ENCODE measurements at regions not wholly inside any gene's neighbourhood (a gene's known extent, or its start where the extent isn't known, plus 50 kb on each side); places are given as distances from the start of the nearest gene placed in this dataset.
"Not testable (repeated sequence)": the region's sequence is repeated elsewhere in the genome, so short reads cannot be mapped to it uniquely, and the experiment has no call there.

- DNase-seq (ENCODE audit: low read depth); H3K4me3 ChIP-seq (ENCODE audit: low read length): not testable (repeated sequence)
These were observed 59.8 kb upstream of the LPGAT1 start for GRCh38 chr1:211890091-211890995.

GRCh38 chr1:211889307-211890090 is 58.9 kb upstream of the LPGAT1 start:
- DNase-seq (ENCODE audit: low read depth); H3K4me3 ChIP-seq (ENCODE audit: low read length): not testable (repeated sequence)

GRCh38 chr1:211886551-211886950 is 56.0 kb upstream of the LPGAT1 start:
- H3K4me3 ChIP-seq (ENCODE audit: low read length) = no peak overlapping the region
- no peak for DNase-seq (ENCODE audit: low read depth)
- no peak for TF ChIP-seq CTCF (conservative IDR thresholded peaks at IDR 0.05; ENCODE audit: low read length)

- no peak for TF ChIP-seq CTCF (conservative IDR thresholded peaks at IDR 0.05; ENCODE audit: low read length)
- peak; percentile 2 for DNase-seq (ENCODE audit: low read depth)
- H3K4me3 ChIP-seq (ENCODE audit: low read length) = no peak overlapping the region
These were observed 55.4 kb upstream of the LPGAT1 start for GRCh38 chr1:211885747-211886522.

GRCh38 chr1:211882381-211883004 is 51.9 kb upstream of the LPGAT1 start:
- DNase-seq (ENCODE audit: low read depth) = no peak
- TF ChIP-seq CTCF (conservative IDR thresholded peaks at IDR 0.05; ENCODE audit: low read length) = no peak
- no peak overlapping the region for H3K4me3 ChIP-seq (ENCODE audit: low read length)
